Activated T-cell treated with anti-CD3 and anti-CD28 coated beads, Interleukin-2, amount 50 U/mL, for 48 hours (primary cell): ENCODE measurements at regions not wholly inside any gene's neighbourhood (a gene's known extent, or its start where the extent isn't known, plus 50 kb on each side); places are given as distances from the start of the nearest gene placed in this dataset.

Experiments
- DNase-seq, 2 experiments: peaks; one replicate each; pipeline ENCODE4 v3.0.0-alpha.2; 2020

DNA sequence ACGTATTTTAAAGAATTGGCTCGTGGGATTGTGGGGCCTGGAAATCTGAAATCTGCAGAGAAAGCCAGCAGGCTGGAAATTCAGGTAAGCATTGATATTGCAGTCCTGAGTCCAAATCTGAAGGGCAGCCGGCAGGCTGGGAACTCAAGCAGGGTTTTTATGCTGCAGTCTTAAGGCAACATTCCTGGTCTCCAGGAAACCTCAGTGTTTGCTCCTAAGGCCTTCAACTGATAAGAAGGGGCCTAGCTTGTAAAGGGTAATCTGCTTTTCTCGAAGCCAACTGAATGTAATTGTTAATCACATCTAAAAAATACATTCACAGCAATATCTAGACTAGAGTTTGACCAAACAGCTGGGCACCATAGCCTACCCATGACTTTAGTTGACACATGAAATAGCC, 154.4 kb downstream of the EFNB2 start:
- DNase-seq: no peak

DNA sequence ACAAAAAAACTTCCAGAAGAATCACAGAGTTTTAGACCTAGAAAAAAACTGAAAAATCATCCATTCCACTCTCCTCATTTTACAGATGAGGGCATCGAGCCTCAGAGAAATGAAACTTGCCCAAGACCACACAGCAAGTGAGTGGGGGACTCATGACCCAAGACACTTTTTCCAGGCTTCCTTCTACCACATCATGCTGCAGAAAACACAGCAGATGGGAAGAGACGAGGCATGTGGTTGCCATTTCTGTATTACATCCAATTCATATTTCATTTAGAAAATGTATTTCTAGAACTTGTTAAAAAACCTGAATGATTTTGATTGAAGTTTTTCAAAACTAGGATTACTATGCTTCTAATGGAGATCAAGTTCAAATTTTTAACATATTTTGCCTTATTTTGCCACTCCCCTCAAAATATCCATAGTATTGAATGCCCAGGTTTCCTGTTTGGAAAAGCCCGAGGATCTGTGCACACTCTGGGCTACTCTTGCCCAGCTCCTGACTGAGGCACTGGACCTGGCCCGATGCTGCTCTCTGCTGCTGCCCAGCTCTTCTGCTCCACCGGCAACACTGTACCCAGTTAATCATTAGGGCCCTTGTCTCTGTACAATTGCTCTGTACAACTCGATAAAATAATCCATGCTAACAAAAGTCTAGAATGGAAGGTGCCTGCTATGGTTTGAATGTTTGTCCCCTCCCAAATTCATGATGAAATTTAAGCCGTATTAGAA, 157.4 kb downstream of the EFNB2 start:
- no peak for DNase-seq

GRCh38 chr13:106377341-106377740, 158.1 kb downstream of the EFNB2 start:
- DNase-seq: no peak

GRCh38 chr13:106376401-106377112, 158.9 kb downstream of the EFNB2 start:
- peak; percentile 20 to 23 for DNase-seq

GRCh38 chr13:106375085-106375484, 160.4 kb downstream of the EFNB2 start:
- no peak for DNase-seq

- no peak for DNase-seq
Measured at GRCh38 chr13:106374631-106375030, 160.8 kb downstream of the EFNB2 start.

DNA sequence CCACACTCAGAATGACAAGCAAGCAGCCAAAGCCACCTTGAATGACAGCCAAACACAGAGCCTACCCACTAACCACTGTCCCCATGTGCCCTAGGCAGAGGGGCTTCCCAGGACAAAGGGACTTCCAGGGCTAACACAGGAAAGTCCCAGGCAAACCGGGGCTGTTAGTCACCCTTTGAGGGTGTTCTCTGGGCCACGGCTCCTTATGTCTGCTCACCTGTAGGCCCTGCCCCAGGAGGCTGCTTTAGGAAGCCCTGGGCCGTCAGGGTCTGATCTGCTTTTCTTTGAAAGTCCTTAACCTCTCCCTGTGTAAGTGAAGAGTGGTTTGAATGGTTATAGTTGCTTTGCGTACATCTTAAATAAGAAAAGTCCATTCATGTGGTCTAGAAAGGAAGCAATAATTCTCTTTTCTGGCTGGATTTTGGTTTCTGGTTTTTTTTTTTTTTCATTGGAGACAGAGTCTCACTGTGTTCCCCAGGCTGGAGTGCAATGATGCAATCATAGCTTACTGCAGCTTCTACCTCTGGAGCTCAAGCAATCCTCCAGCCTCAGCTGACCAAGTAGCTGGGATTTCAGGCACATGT, 161.4 kb downstream of the EFNB2 start:
- DNase-seq: peak in 1 of 2 experiments; percentile 19

DNA sequence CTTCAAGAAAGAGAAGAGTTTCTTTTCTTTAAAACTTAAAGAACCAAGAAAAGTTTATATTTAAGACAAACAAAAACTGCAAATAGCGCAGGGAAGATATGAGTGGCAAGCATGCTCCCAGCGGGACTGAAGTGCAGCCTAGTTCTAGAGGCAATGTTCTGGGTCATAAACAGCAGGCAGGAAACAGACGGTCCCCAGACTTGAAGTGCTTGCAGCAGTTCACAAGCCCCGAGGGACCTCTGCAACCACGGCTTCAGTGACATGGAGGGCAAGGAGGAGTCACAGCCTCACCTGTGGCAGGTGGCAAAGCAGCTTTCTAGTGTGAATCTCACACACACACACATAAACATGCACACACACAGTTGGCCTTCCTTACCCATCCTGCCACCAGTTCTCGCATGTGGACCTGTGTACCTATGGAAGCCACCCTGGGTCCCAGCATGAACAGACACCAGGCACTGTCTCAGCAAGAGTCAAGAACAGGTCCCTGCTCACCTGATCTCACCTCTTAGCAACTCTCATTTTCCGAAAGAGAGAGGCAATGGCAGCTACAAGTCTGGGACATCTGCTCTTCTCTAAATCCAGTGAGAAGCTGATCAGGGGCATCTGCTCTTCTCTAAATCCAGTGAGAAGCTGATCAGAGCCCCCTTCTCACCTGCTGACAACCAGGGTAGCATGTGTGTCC, 162.0 kb downstream of the EFNB2 start:
- DNase-seq: no peak

- DNase-seq: no peak
Measured at GRCh38 chr13:106372199-106373155, 163.0 kb downstream of the EFNB2 start.

GRCh38 chr13:106371024-106371423, 164.4 kb downstream of the EFNB2 start:
- DNase-seq: no peak

DNA sequence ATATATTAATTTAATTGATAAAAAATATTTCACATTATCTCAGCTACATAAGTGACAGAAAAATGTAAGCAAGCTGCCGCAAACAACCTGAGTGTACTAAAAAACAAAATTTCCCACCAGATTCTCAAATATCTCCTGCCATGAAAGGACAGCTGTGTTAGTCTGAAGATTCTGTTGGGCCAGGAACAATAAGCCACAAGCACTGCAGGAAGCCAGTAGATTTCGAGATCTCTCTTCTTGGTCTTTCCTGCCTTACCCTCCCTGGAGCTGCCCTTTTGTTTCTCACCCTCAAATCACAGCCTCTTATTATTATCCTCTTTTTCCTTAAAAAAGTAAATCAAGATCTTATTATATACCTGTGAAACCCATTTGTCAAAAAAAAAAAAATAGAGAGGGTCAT, 165.6 kb downstream of the EFNB2 start:
- no peak for DNase-seq

DNA sequence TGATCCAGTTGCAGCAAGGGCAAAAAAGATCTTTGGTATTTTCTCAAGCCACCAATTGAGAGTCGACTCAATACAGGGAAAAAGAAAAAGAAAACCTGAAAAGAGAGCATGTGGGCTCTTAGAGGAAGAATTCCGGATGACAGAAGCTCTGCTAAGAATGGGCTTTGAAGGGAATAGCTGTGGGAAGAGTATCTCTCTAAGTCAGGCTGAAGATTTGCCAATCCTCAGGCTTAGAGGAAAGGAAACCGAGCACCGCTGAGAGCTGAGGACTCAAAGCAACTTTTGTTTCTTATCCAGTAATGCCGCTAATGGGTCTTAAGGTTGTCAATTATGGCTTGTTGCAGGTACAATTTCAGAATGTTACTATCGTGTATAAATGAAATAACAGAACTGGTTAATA, 166.4 kb downstream of the EFNB2 start:
- no peak for DNase-seq

DNA sequence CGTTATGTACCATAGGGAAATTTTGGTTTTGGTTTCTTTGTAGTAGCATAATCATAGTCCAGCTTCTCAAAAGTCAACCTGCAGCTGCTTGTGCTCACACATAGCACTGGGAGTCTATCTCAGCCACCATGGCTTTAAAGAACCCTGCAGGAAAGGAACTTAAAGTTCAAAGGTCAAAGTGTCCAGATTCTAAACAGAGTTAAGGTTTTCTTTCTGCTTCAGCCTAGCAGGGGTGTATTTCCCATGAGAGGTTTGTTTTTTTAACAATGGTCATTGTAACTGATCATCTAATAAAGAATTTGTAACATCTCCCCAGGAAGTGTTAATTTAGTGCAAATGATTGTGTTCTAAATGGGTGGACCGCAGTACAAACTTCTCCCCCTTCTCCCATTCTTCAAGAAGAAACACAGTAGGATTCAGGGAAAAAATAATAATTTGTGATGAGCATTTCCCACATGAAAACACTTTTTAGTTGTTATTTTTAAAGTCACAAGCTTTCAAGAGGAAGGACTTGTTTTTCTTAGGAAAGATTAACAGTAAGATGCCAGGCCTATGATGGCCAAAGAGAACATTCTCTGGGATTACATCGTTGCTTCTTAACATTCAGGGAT, 168.0 kb downstream of the EFNB2 start:
- DNase-seq: no peak

DNA sequence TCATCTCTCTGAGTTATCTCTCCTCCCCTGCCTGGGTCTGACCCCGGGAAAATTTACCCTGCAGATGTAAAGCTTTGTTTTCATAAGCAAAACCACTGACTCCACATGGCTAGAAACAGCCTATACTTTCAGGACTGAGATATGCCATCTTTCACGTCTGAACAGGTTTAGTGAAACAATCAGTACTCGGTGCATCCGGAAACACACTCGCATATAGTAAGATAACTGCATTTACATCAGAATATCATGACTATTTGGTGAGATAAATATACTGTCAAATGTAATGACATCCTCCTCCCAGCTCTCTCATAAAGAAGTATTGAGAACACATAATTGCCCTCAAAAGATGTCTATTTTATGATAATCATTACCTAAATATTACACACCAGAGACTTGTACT, 172.8 kb downstream of the EFNB2 start:
- DNase-seq: no peak

GRCh38 chr13:106361621-106362020, 173.8 kb downstream of the EFNB2 start:
- DNase-seq: no peak

GRCh38 chr13:106357198-106357597, 178.3 kb downstream of the EFNB2 start:
- DNase-seq: no peak

GRCh38 chr13:106355866-106356265, 179.6 kb downstream of the EFNB2 start:
- no peak for DNase-seq

GRCh38 chr13:106354961-106355360, 180.5 kb downstream of the EFNB2 start:
- no peak for DNase-seq

- no peak for DNase-seq
Measured at GRCh38 chr13:106352850-106353249, 182.6 kb downstream of the EFNB2 start.

- DNase-seq: no peak
Measured at GRCh38 chr13:106351251-106351650, 184.2 kb downstream of the EFNB2 start.

- DNase-seq: no peak
Measured at GRCh38 chr13:106350208-106350607, 185.3 kb downstream of the EFNB2 start.
